ENCODE measurements at regions not wholly inside any gene's neighbourhood (a gene's known extent, or its start where the extent isn't known, plus 50 kb on each side); places are given as distances from the start of the nearest gene placed in this dataset.

- no peak for TF ChIP-seq CTCF (IDR thresholded peaks at IDR 0.05)
- TF ChIP-seq TCF7L2 (IDR thresholded peaks at IDR 0.05; ENCODE audit: low read depth, low read length) = no peak
- TF ChIP-seq REST (IDR thresholded peaks at IDR 0.05; ENCODE audit: insufficient read depth in 1 of 2, low read depth in 2 of 2, low read length in 1 of 2) = no peak
- no peak for TF ChIP-seq POLR2AphosphoS5 (IDR thresholded peaks at IDR 0.05; ENCODE audit: low read depth, low read length)
- no peak for TF ChIP-seq SIN3A (IDR thresholded peaks at IDR 0.05; ENCODE audit: borderline replicate concordance, insufficient read depth, low read depth, low read length)
These were observed 71.4 kb downstream of the SEC61G start for GRCh38 chr7:54687462-54688212.

All from Panc1 (cell line).